GM18502 (cell line): ENCODE measurements at regions not wholly inside any gene's neighbourhood (a gene's known extent, or its start where the extent isn't known, plus 50 kb on each side); places are given as distances from the start of the nearest gene placed in this dataset.
"Not testable (repeated sequence)": the region's sequence is repeated elsewhere in the genome, so short reads cannot be mapped to it uniquely, and the experiment has no call there.

Experiments
- ATAC-seq: cut with Tn5 transposase; IDR thresholded peaks from one replicate; pipeline ENCODE4 v1.9.1; 2021; ENCODE audit warnings: mild to moderate bottlenecking; ENCODE audit not compliant: unreplicated experiment, poor library complexity

GRCh38 chr7:108627476-108628051 lies 57.9 kb downstream of the DNAJB9 start:
- ATAC-seq, result no peak

GRCh38 chr7:108628678-108629077 lies 59.0 kb downstream of the DNAJB9 start:
- no peak for ATAC-seq

GRCh38 chr7:108629651-108630400 lies 60.2 kb downstream of the DNAJB9 start:
- ATAC-seq, result no peak

- no peak for ATAC-seq
Observed at GRCh38 chr7:108634036-108634435, 64.4 kb downstream of the DNAJB9 start.

- ATAC-seq, result no peak
Observed at GRCh38 chr7:108634535-108634934, 64.9 kb downstream of the DNAJB9 start.

GRCh38 chr7:108637049-108637621 lies 67.5 kb downstream of the DNAJB9 start:
- ATAC-seq, result no peak

- no peak for ATAC-seq
Observed at GRCh38 chr7:108642126-108642525, 72.5 kb downstream of the DNAJB9 start.

- ATAC-seq, result no peak
Observed at GRCh38 chr7:108643136-108643535, 73.5 kb downstream of the DNAJB9 start.

GRCh38 chr7:108648989-108649388 lies 79.3 kb downstream of the DNAJB9 start:
- no peak for ATAC-seq

GRCh38 chr7:108650467-108650866 lies 80.8 kb downstream of the DNAJB9 start:
- no peak for ATAC-seq

- no peak for ATAC-seq
Observed at GRCh38 chr7:108652886-108653285, 83.2 kb downstream of the DNAJB9 start.

- ATAC-seq, result no peak
Observed at GRCh38 chr7:108653526-108653925, 83.9 kb downstream of the DNAJB9 start.

- ATAC-seq, result not testable (repeated sequence)
Observed at GRCh38 chr7:108657140-108657726, 87.6 kb downstream of the DNAJB9 start.

GRCh38 chr7:108659261-108659660 lies 89.6 kb downstream of the DNAJB9 start:
- no peak for ATAC-seq

- ATAC-seq, result no peak
Observed at GRCh38 chr7:108659867-108660266, 90.2 kb downstream of the DNAJB9 start.

- no peak for ATAC-seq
Observed at GRCh38 chr7:108660465-108660864, 90.8 kb downstream of the DNAJB9 start.

- ATAC-seq, result no peak
Observed at GRCh38 chr7:108662783-108663362, 93.2 kb downstream of the DNAJB9 start.

- ATAC-seq, result no peak
Observed at GRCh38 chr7:108663701-108664100, 94.0 kb downstream of the DNAJB9 start.

GRCh38 chr7:108667216-108667615 lies 97.5 kb downstream of the DNAJB9 start:
- ATAC-seq, result no peak

GRCh38 chr7:108669958-108670357 lies 100.3 kb downstream of the DNAJB9 start:
- ATAC-seq, result no peak

GRCh38 chr7:108673699-108674098 lies 104.0 kb downstream of the DNAJB9 start:
- not testable (repeated sequence) for ATAC-seq
